VCaP (cell line): ENCODE measurements at regions not wholly inside any gene's neighbourhood (a gene's known extent, or its start where the extent isn't known, plus 50 kb on each side); places are given as distances from the start of the nearest gene placed in this dataset.
"Not testable (repeated sequence)": the region's sequence is repeated elsewhere in the genome, so short reads cannot be mapped to it uniquely, and the experiment has no call there.

ENCODE experiments used
- H3K27ac ChIP-seq: fragments of 450-650 bp; 2 replicates; pipeline ENCODE4 v1.5.1; 2017
- CTCF ChIP-seq: fragments of 450-650 bp; conservative IDR thresholded peaks from 2 replicates; pipeline ENCODE4 v1.5.1; 2017; ENCODE audit warnings: mild to moderate bottlenecking, moderate library complexity

GRCh38 chr19:28314756-28315155 is 898.2 kb downstream of the UQCRFS1 start:
- no peak for TF ChIP-seq CTCF
- H3K27ac ChIP-seq: no peak overlapping the region

GRCh38 chr19:28314287-28314686 is 898.7 kb downstream of the UQCRFS1 start:
- no peak for TF ChIP-seq CTCF
- H3K27ac ChIP-seq: no peak overlapping the region

- H3K27ac ChIP-seq: no peak overlapping the region
- TF ChIP-seq CTCF: no peak
Measured at GRCh38 chr19:28313633-28314032, 899.3 kb downstream of the UQCRFS1 start.

- no peak overlapping the region for H3K27ac ChIP-seq
- no peak for TF ChIP-seq CTCF
Measured at GRCh38 chr19:28312269-28312668, 900.7 kb downstream of the UQCRFS1 start.

- H3K27ac ChIP-seq: not testable (repeated sequence)
Measured at GRCh38 chr19:28310829-28311228, 902.1 kb downstream of the UQCRFS1 start.

GRCh38 chr19:28309070-28309469 is 903.9 kb downstream of the UQCRFS1 start:
- H3K27ac ChIP-seq: no peak overlapping the region
- TF ChIP-seq CTCF: no peak

- H3K27ac ChIP-seq: no peak overlapping the region
- no peak for TF ChIP-seq CTCF
Measured at GRCh38 chr19:28307963-28308362, 905.0 kb downstream of the UQCRFS1 start.

- TF ChIP-seq CTCF: no peak
- no peak overlapping the region for H3K27ac ChIP-seq
Measured at GRCh38 chr19:28307487-28307886, 905.5 kb downstream of the UQCRFS1 start.
